ENCODE measurements at regions not wholly inside any gene's neighbourhood (a gene's known extent, or its start where the extent isn't known, plus 50 kb on each side); places are given as distances from the start of the nearest gene placed in this dataset.

DNA sequence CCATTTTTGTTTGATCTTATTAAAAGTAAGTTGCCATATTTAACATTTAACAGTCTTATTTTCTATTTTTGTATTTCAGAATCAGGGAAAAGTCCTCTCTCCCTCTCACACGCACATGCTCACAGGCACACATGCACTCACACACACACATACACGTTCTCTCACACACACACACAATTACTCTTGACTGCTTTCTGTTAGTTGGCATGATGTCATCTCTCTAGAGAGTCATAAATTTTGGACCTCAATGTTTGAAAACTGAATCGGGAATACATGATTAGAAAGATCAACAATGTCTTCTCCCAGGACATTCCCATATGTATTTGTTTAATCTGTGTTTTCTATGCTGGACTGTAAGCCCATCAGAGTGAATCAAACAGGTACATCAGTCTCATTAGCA is 165.7 kb upstream of the AHR start:
- DNase-seq (ENCODE audit: low read depth in 1 of 2, low spot score in 2 of 2) (no peak), FAIRE-seq (no peak)
- 81% methylated on average over 3 of the region's 3 CpGs; no CpG with 5 or more reads in 1 of the 2 experiments for WGBS, 2 experiments (ENCODE audit: extremely low coverage in 1 of 2, insufficient coverage in 1 of 2, insufficient read length in 1 of 2, insufficient replicate concordance in 2 of 2, low coverage in 1 of 2, low lambda C conversion rate in 2 of 2, missing lambda C conversion rate in 1 of 2)
- H3K56ac ChIP-seq (replicated peaks; ENCODE audit: insufficient read length, low read depth, low read length) = no peak overlapping the region
- H3K9ac ChIP-seq (replicated peaks in 1 of 4; ENCODE audit: extremely low read depth in 1 of 4, low read depth in 3 of 4, low read length in 3 of 4) = no peak overlapping the region
- no peak overlapping the region for H4K5ac ChIP-seq (ENCODE audit: insufficient read length, low read depth, low read length)
- no peak overlapping the region for H4K91ac ChIP-seq (replicated peaks; ENCODE audit: insufficient read length, low read length)
- no peak overlapping the region for H3K4ac ChIP-seq (replicated peaks; ENCODE audit: insufficient read length, low read depth, low read length)
- H3K27ac ChIP-seq (ENCODE audit: low read depth, low read length) = no peak overlapping the region
- no peak overlapping the region for H4K8ac ChIP-seq (ENCODE audit: extremely low read depth, insufficient read depth, low read length)
- TF ChIP-seq HDAC2 (IDR thresholded peaks at IDR 0.05; ENCODE audit: borderline replicate concordance in 1 of 2, low read depth in 2 of 2, low read length in 2 of 2) (no peak), POU5F1 (IDR thresholded peaks at IDR 0.05; ENCODE audit: low read depth, low read length) (no peak), SAP30 (IDR thresholded peaks at IDR 0.05; ENCODE audit: insufficient read depth, insufficient replicate concordance, low read length) (no peak), BACH1 (IDR thresholded peaks at IDR 0.05; ENCODE audit: low read length) (no peak)
- ChIA-PET CTCF (ENCODE audit: partially characterized antibody) (interaction anchor here (1.1 kb wide), 2 partner anchors 14 to 151 kb away, joined by 3 read pairs; no protein-coding TSS in a partner anchor), POLR2A (ENCODE audit: partially characterized antibody) (no interaction called here)
- H4K20me1 ChIP-seq (replicated peaks in 1 of 2; ENCODE audit: control insufficient read depth in 1 of 2, insufficient read depth in 2 of 2, low read length in 2 of 2) = no peaks in the 10 kb centered on the region
- no peak overlapping the region for H3K4me3 ChIP-seq (ENCODE audit: extremely low read depth in 1 of 4, insufficient read depth in 2 of 4, low read depth in 3 of 4, low read length in 4 of 4)
- no peaks in the 10 kb centered on the region for H3K36me3 ChIP-seq (ENCODE audit: control insufficient read depth in 2 of 4, insufficient read depth in 4 of 4, low read length in 3 of 4)
- H3K23ac ChIP-seq (ENCODE audit: insufficient read length) = no peak overlapping the region
- H3K9me3 ChIP-seq (ENCODE audit: insufficient read depth in 2 of 2, low read depth in 1 of 2, low read length in 1 of 2) = no peaks in the 10 kb centered on the region
- H3K27me3 ChIP-seq (replicated peaks in 1 of 4; ENCODE audit: control insufficient read depth in 3 of 4, extremely low read depth in 1 of 4, insufficient read depth in 3 of 4, low read length in 3 of 4) = no peaks in the 10 kb centered on the region
- no peak overlapping the region for H2BK20ac ChIP-seq (ENCODE audit: low read length)
- H2AFZ ChIP-seq (ENCODE audit: low read length) = no peak overlapping the region
- H3K79me1 ChIP-seq (ENCODE audit: low read depth, low read length) = no peaks in the 10 kb centered on the region
- H2AK5ac ChIP-seq (ENCODE audit: low read depth, low read length) = no peak overlapping the region
- no peak overlapping the region for H3K18ac ChIP-seq (ENCODE audit: extremely low read depth, low read length)
- no peaks in the 10 kb centered on the region for H3K79me2 ChIP-seq (ENCODE audit: control insufficient read depth in 1 of 2, insufficient read depth in 2 of 2, low read length in 2 of 2)
- H2BK12ac ChIP-seq (ENCODE audit: low read depth, low read length) = no peak overlapping the region
- no peak overlapping the region for H2BK15ac ChIP-seq (ENCODE audit: low read length)
- H3K4me2 ChIP-seq (ENCODE audit: insufficient read depth in 1 of 2, low read depth in 2 of 2, low read length in 2 of 2) = no peak overlapping the region
- no peaks in the 10 kb centered on the region for H3K4me1 ChIP-seq (replicated peaks in 1 of 4; ENCODE audit: control insufficient read depth in 3 of 4, insufficient read depth in 4 of 4, low read length in 3 of 4)
- H3K23me2 ChIP-seq (ENCODE audit: low read depth, low read length) = no peaks in the 10 kb centered on the region
- H2BK120ac ChIP-seq (replicated peaks; ENCODE audit: low read depth, low read length) = no peak overlapping the region
- no peak overlapping the region for H3K14ac ChIP-seq (ENCODE audit: insufficient read length)
- H2BK5ac ChIP-seq (ENCODE audit: low read depth, low read length) = no peak overlapping the region
